Caco-2 (cell line): ENCODE measurements at regions not wholly inside any gene's neighbourhood (a gene's known extent, or its start where the extent isn't known, plus 50 kb on each side); places are given as distances from the start of the nearest gene placed in this dataset.
A peak's percentile ranks its signal among the peaks of the same experiment; 100 is the strongest.

Source experiments
- BruUV-seq: library from RNA; stranded (reverse); fragments of 400-500 nt; replicated peaks from 2 replicates; lab custom pipeline; 2021; lab: Mats Ljungman, UMichigan
- CTCF ChIA-PET: fragments of 300-600 bp; sonication (Branson Sonifier 250); formaldehyde crosslinking; loops from one replicate; lab custom pipeline; 2022; ENCODE audit warnings: antibody characterized with exemption; lab: Charles Lee
- POLR2A ChIA-PET: fragments of 300-600 bp; sonication (Branson Sonifier 250); formaldehyde crosslinking; loops from one replicate; lab custom pipeline; 2022; ENCODE audit warnings: antibody characterized with exemption; lab: Charles Lee
- DNase-seq, 2 experiments: peaks; one replicate each; pipeline versions ENCODE4 v3.0.0 to v3.0.0-alpha.2; 2020 to 2022
- H3K27me3 ChIP-seq: replicated peaks from 2 replicates; pipeline ENCODE4 v1.6.0; 2011; ENCODE audit warnings: low read length; ENCODE audit not compliant: control insufficient read depth, insufficient read depth
- H3K36me3 ChIP-seq: 2 replicates; pipeline ENCODE4 v1.5.1; 2011; ENCODE audit warnings: low read length; ENCODE audit not compliant: control insufficient read depth, insufficient read depth
- H3K4me1 ChIP-seq: fragments of 250-450 bp; sonication (Bioruptor Pico); 2 replicates; pipeline ENCODE4 v1.5.1; 2020; ENCODE audit warnings: mild to moderate bottlenecking
- H3K4me3 ChIP-seq: 2 replicates; pipeline ENCODE4 v1.5.1; 2011; ENCODE audit warnings: low read depth, mild to moderate bottlenecking, control low read depth, low read length
- H3K9me3 ChIP-seq: fragments of 250-450 bp; sonication (Bioruptor Pico); 2 replicates; pipeline ENCODE4 v1.5.1; 2020; ENCODE audit warnings: mild to moderate bottlenecking, moderate library complexity
- H3K27ac Mint-ChIP-seq: one replicate; pipeline ENCODE4 v1.8.0; 2022; ENCODE audit warnings: mixed read lengths; ENCODE audit not compliant: unreplicated experiment
- H3K27me3 Mint-ChIP-seq: one replicate; pipeline ENCODE4 v1.8.0; 2022; ENCODE audit warnings: mixed read lengths; ENCODE audit not compliant: insufficient read depth, unreplicated experiment
- H3K36me3 Mint-ChIP-seq: one replicate; pipeline ENCODE4 v1.8.0; 2022; ENCODE audit warnings: mild to moderate bottlenecking, mixed read lengths; ENCODE audit not compliant: insufficient read depth, unreplicated experiment
- H3K4me1 Mint-ChIP-seq: one replicate; pipeline ENCODE4 v1.8.0; 2022; ENCODE audit warnings: low read depth, mixed read lengths; ENCODE audit not compliant: unreplicated experiment
- H3K4me3 Mint-ChIP-seq: one replicate; pipeline ENCODE4 v1.8.0; 2022; ENCODE audit warnings: mild to moderate bottlenecking, moderate library complexity, mixed read lengths; ENCODE audit not compliant: unreplicated experiment
- H3K9me3 Mint-ChIP-seq: one replicate; pipeline ENCODE4 v1.8.0; 2022; ENCODE audit warnings: mixed read lengths; ENCODE audit not compliant: unreplicated experiment
- CTCF ChIP-seq, 2 experiments: fragments of 200-600 bp in 1 of 2; IDR thresholded peaks; 1 replicate in 1 of 2; 2 replicates in 1 of 2; pipeline versions ENCODE4 v1.5.1 to v1.8.0; 2011 to 2022; ENCODE audit warnings: antibody characterized with exemption in 1 of 2, control low read depth in 1 of 2, inconsistent platforms in 1 of 2, low read depth in 1 of 2, low read length in 1 of 2, mild to moderate bottlenecking in 1 of 2, moderate library complexity in 1 of 2; ENCODE audit not compliant: insufficient read depth in 1 of 2, severe bottlenecking in 1 of 2, unreplicated experiment in 1 of 2
- intact Hi-C: fragments of 100-400 bp; cut with micrococcal nuclease; formaldehyde crosslinking; loops from one replicate; pipeline ENCODE4 v1.10.0; 2022; ENCODE audit not compliant: unreplicated experiment

GRCh38 chr6:95856876-95857364 lies 158.9 kb upstream of the FUT9 start:
- H3K9me3 ChIP-seq = peaks cover 8% of the 10 kb centered on the region
- no peaks in the 10 kb centered on the region for H3K27me3 Mint-ChIP-seq
- no peak for DNase-seq
- no peaks in the 10 kb centered on the region for H3K36me3 ChIP-seq
- no peak overlapping the region for H3K4me3 Mint-ChIP-seq
- H3K4me1 Mint-ChIP-seq = no peaks in the 10 kb centered on the region
- H3K27me3 ChIP-seq = no peaks in the 10 kb centered on the region
- intact Hi-C loops = no loop called here
- no peaks in the 10 kb centered on the region for H3K36me3 Mint-ChIP-seq
- no peak for TF ChIP-seq CTCF (IDR thresholded peaks at IDR 0.05; ENCODE audit: insufficient read depth in 1 of 2, low read depth in 1 of 2, low read length in 1 of 2, severe bottlenecking in 1 of 2, unreplicated experiment in 1 of 2)
- no peak overlapping the region for H3K27ac Mint-ChIP-seq
- POLR2A ChIA-PET = interaction anchor here (0.6 kb wide), 1 partner anchor 52 kb away, joined by 3 read pairs; no protein-coding TSS in a partner anchor
- CTCF ChIA-PET = no interaction called here
- no peaks in the 10 kb centered on the region for H3K4me1 ChIP-seq
- no TSS peak for BruUV-seq
- no peak overlapping the region for H3K4me3 ChIP-seq
- peaks cover 18% of the 10 kb centered on the region for H3K9me3 Mint-ChIP-seq

- no peak for TF ChIP-seq CTCF (IDR thresholded peaks at IDR 0.05; ENCODE audit: insufficient read depth in 1 of 2, low read depth in 1 of 2, low read length in 1 of 2, severe bottlenecking in 1 of 2, unreplicated experiment in 1 of 2)
- ChIA-PET CTCF (no interaction called here), POLR2A (no interaction called here)
- intact Hi-C loops = loop anchor here (1.0 to 5.0 kb wide), 5 partner anchors 59 to 501 kb away; partner anchors contain the start of gene MANEA
- no peaks in the 10 kb centered on the region for H3K4me1 ChIP-seq
- no peaks in the 10 kb centered on the region for H3K9me3 ChIP-seq
- no peaks in the 10 kb centered on the region for H3K36me3 ChIP-seq
- no peak overlapping the region for H3K4me3 ChIP-seq
- no peaks in the 10 kb centered on the region for H3K27me3 ChIP-seq
- Mint-ChIP-seq H3K9me3 (peaks cover 9% of the 10 kb centered on the region), H3K4me1 (peaks cover 7% of the 10 kb centered on the region), H3K36me3 (no peaks in the 10 kb centered on the region), H3K27ac (no peak overlapping the region), H3K27me3 (no peaks in the 10 kb centered on the region), H3K4me3 (no peak overlapping the region)
- no TSS peak for BruUV-seq
- DNase-seq = no peak
Measured at GRCh38 chr6:95865857-95866256, 149.9 kb upstream of the FUT9 start.

- ChIA-PET CTCF (interaction anchor here (0.5 to 1.2 kb wide), 2 partner anchors 109 to 267 kb away, joined by 3 to 5 read pairs; no protein-coding TSS in a partner anchor), POLR2A (no interaction called here)
- Mint-ChIP-seq H3K9me3 (peaks cover 9% of the 10 kb centered on the region), H3K4me1 (peaks cover 7% of the 10 kb centered on the region), H3K36me3 (no peaks in the 10 kb centered on the region), H3K4me3 (no peak overlapping the region), H3K27me3 (no peaks in the 10 kb centered on the region), H3K27ac (no peak overlapping the region)
- no peaks in the 10 kb centered on the region for H3K36me3 ChIP-seq
- H3K4me3 ChIP-seq = no peak overlapping the region
- TF ChIP-seq CTCF (IDR thresholded peaks at IDR 0.05; ENCODE audit: insufficient read depth in 1 of 2, low read depth in 1 of 2, low read length in 1 of 2, severe bottlenecking in 1 of 2, unreplicated experiment in 1 of 2) = peak; percentile 50 to 54
- no peaks in the 10 kb centered on the region for H3K9me3 ChIP-seq
- H3K4me1 ChIP-seq = no peaks in the 10 kb centered on the region
- DNase-seq = peak; percentile 39 to 43
- no TSS peak for BruUV-seq
- H3K27me3 ChIP-seq = no peaks in the 10 kb centered on the region
- intact Hi-C loops = loop anchor here (1.0 to 5.0 kb wide), 5 partner anchors 59 to 502 kb away; partner anchors contain the start of gene MANEA
Measured at GRCh38 chr6:95866732-95867131, 149.0 kb upstream of the FUT9 start.
